ENCODE measurements at regions not wholly inside any gene's neighbourhood (a gene's known extent, or its start where the extent isn't known, plus 50 kb on each side); places are given as distances from the start of the nearest gene placed in this dataset.

- Histone ChIP-seq H3K27ac (ENCODE audit: low read depth, low read length) (no peak overlapping the region), H3K36me3 (ENCODE audit: control insufficient read depth, insufficient read depth, low read length) (no peaks in the 10 kb centered on the region), H3K4me3 (ENCODE audit: low read depth, low read length) (no peak overlapping the region), H3K27me3 (ENCODE audit: control insufficient read depth, insufficient read depth, low read length) (no peaks in the 10 kb centered on the region), H3K9ac (ENCODE audit: low read length) (no peak overlapping the region), H3K4me1 (ENCODE audit: control insufficient read depth, insufficient read depth, low read length) (no peaks in the 10 kb centered on the region), H3K9me3 (ENCODE audit: control insufficient read depth, insufficient read depth, low read depth, low read length) (no peaks in the 10 kb centered on the region)
Observed at GRCh38 chr6:51019806-51020205, 201.1 kb downstream of the TFAP2B start.

DNA sequence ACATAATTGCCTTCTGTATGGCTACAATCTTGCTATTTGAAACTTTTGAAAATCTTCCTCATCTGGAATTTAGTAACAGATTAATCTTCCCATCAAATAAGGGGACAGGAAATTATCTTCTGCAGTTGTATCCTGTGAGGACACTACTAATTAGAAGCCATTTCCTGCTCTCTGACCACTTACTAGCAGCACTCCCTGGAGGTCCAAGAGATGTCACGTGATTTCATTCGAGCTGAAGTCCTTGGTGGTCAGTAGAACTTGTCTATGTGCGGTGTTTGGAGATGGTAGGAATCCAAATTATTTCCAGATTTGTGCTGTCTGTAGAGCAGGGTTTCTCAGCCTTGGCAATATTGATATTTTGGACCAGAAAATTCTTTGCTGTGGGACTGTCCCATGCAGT lies 202.5 kb downstream of the TFAP2B start:
- H3K9ac ChIP-seq (ENCODE audit: low read length) = no peak overlapping the region
- H3K4me3 ChIP-seq (ENCODE audit: low read depth, low read length) = no peak overlapping the region
- H3K4me1 ChIP-seq (ENCODE audit: control insufficient read depth, insufficient read depth, low read length) = no peaks in the 10 kb centered on the region
- no peaks in the 10 kb centered on the region for H3K36me3 ChIP-seq (ENCODE audit: control insufficient read depth, insufficient read depth, low read length)
- H3K27me3 ChIP-seq (ENCODE audit: control insufficient read depth, insufficient read depth, low read length) = no peaks in the 10 kb centered on the region
- H3K27ac ChIP-seq (ENCODE audit: low read depth, low read length) = no peak overlapping the region
- no peaks in the 10 kb centered on the region for H3K9me3 ChIP-seq (ENCODE audit: control insufficient read depth, insufficient read depth, low read depth, low read length)

- Histone ChIP-seq H3K9me3 (ENCODE audit: control insufficient read depth, insufficient read depth, low read depth, low read length) (no peaks in the 10 kb centered on the region), H3K36me3 (ENCODE audit: control insufficient read depth, insufficient read depth, low read length) (no peaks in the 10 kb centered on the region), H3K27ac (ENCODE audit: low read depth, low read length) (no peak overlapping the region), H3K27me3 (ENCODE audit: control insufficient read depth, insufficient read depth, low read length) (no peaks in the 10 kb centered on the region), H3K4me1 (ENCODE audit: control insufficient read depth, insufficient read depth, low read length) (no peaks in the 10 kb centered on the region), H3K9ac (ENCODE audit: low read length) (no peak overlapping the region), H3K4me3 (ENCODE audit: low read depth, low read length) (no peak overlapping the region)
Observed at GRCh38 chr6:51024126-51024525, 205.5 kb downstream of the TFAP2B start.

- Histone ChIP-seq H3K4me1 (ENCODE audit: control insufficient read depth, insufficient read depth, low read length) (no peaks in the 10 kb centered on the region), H3K9me3 (ENCODE audit: control insufficient read depth, insufficient read depth, low read depth, low read length) (no peaks in the 10 kb centered on the region), H3K4me3 (ENCODE audit: low read depth, low read length) (no peak overlapping the region), H3K9ac (ENCODE audit: low read length) (no peak overlapping the region), H3K36me3 (ENCODE audit: control insufficient read depth, insufficient read depth, low read length) (no peaks in the 10 kb centered on the region), H3K27ac (ENCODE audit: low read depth, low read length) (no peak overlapping the region), H3K27me3 (ENCODE audit: control insufficient read depth, insufficient read depth, low read length) (no peaks in the 10 kb centered on the region)
Observed at GRCh38 chr6:51025082-51025777, 206.6 kb downstream of the TFAP2B start.

- H3K9me3 ChIP-seq (ENCODE audit: control insufficient read depth, insufficient read depth, low read depth, low read length) = no peaks in the 10 kb centered on the region
- H3K36me3 ChIP-seq (ENCODE audit: control insufficient read depth, insufficient read depth, low read length) = no peaks in the 10 kb centered on the region
- no peak overlapping the region for H3K27ac ChIP-seq (ENCODE audit: low read depth, low read length)
- no peaks in the 10 kb centered on the region for H3K4me1 ChIP-seq (ENCODE audit: control insufficient read depth, insufficient read depth, low read length)
- H3K27me3 ChIP-seq (ENCODE audit: control insufficient read depth, insufficient read depth, low read length) = no peaks in the 10 kb centered on the region
- no peak overlapping the region for H3K9ac ChIP-seq (ENCODE audit: low read length)
- H3K4me3 ChIP-seq (ENCODE audit: low read depth, low read length) = no peak overlapping the region
Observed at GRCh38 chr6:51027283-51028065, 208.8 kb downstream of the TFAP2B start.

DNA sequence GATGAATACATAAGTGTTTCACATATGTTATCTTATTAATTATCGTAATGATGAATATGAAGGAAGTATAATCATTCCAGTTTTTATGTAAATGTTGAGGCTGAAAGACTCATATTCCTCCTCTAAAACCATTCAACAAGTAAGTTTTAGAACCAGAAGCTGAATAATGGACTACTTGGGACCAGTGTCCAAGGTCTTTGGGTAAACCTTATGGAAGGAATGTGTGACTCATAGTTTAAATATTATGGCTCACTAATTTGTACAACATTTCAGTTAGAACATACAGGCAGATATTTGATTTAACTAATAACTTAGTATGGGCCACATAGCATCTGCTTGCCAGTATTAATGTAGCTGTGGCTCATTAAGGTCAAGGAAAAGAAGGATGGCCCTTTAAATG lies 209.6 kb downstream of the TFAP2B start:
- Histone ChIP-seq H3K9ac (ENCODE audit: low read length) (no peak overlapping the region), H3K27me3 (ENCODE audit: control insufficient read depth, insufficient read depth, low read length) (no peaks in the 10 kb centered on the region), H3K4me3 (ENCODE audit: low read depth, low read length) (no peak overlapping the region), H3K4me1 (ENCODE audit: control insufficient read depth, insufficient read depth, low read length) (no peaks in the 10 kb centered on the region), H3K27ac (ENCODE audit: low read depth, low read length) (no peak overlapping the region), H3K9me3 (ENCODE audit: control insufficient read depth, insufficient read depth, low read depth, low read length) (no peaks in the 10 kb centered on the region), H3K36me3 (ENCODE audit: control insufficient read depth, insufficient read depth, low read length) (no peaks in the 10 kb centered on the region)

GRCh38 chr6:51029561-51029960 lies 210.9 kb downstream of the TFAP2B start:
- Histone ChIP-seq H3K9me3 (ENCODE audit: control insufficient read depth, insufficient read depth, low read depth, low read length) (no peaks in the 10 kb centered on the region), H3K36me3 (ENCODE audit: control insufficient read depth, insufficient read depth, low read length) (no peaks in the 10 kb centered on the region), H3K4me3 (ENCODE audit: low read depth, low read length) (no peak overlapping the region), H3K9ac (ENCODE audit: low read length) (no peak overlapping the region), H3K27me3 (ENCODE audit: control insufficient read depth, insufficient read depth, low read length) (no peaks in the 10 kb centered on the region), H3K4me1 (ENCODE audit: control insufficient read depth, insufficient read depth, low read length) (no peaks in the 10 kb centered on the region), H3K27ac (ENCODE audit: low read depth, low read length) (no peak overlapping the region)

DNA sequence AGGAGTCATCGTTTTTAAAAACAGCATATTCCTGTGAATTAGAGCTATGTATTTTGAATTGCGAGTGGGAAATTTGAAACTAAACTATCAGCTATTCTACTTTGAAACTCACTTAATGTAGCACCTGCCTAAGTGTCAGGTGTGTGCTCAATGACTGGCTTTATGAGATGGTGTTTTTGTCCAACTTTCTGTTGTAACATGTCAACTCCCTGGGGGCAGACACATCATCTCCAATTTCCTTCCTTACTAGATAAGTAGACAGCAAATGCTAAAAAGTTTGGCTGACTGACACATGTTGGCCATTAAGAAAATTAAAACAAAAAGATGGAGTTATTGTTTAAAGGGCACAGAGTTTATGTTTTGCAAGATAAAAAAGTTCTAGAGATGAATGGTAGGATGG lies 226.9 kb downstream of the TFAP2B start:
- H3K36me3 ChIP-seq (ENCODE audit: control insufficient read depth, insufficient read depth, low read length) = no peaks in the 10 kb centered on the region
- H3K9ac ChIP-seq (ENCODE audit: low read length) = no peak overlapping the region
- no peak overlapping the region for H3K27ac ChIP-seq (ENCODE audit: low read depth, low read length)
- no peaks in the 10 kb centered on the region for H3K9me3 ChIP-seq (ENCODE audit: control insufficient read depth, insufficient read depth, low read depth, low read length)
- H3K4me1 ChIP-seq (ENCODE audit: control insufficient read depth, insufficient read depth, low read length) = no peaks in the 10 kb centered on the region
- no peaks in the 10 kb centered on the region for H3K27me3 ChIP-seq (ENCODE audit: control insufficient read depth, insufficient read depth, low read length)
- no peak overlapping the region for H3K4me3 ChIP-seq (ENCODE audit: low read depth, low read length)

DNA sequence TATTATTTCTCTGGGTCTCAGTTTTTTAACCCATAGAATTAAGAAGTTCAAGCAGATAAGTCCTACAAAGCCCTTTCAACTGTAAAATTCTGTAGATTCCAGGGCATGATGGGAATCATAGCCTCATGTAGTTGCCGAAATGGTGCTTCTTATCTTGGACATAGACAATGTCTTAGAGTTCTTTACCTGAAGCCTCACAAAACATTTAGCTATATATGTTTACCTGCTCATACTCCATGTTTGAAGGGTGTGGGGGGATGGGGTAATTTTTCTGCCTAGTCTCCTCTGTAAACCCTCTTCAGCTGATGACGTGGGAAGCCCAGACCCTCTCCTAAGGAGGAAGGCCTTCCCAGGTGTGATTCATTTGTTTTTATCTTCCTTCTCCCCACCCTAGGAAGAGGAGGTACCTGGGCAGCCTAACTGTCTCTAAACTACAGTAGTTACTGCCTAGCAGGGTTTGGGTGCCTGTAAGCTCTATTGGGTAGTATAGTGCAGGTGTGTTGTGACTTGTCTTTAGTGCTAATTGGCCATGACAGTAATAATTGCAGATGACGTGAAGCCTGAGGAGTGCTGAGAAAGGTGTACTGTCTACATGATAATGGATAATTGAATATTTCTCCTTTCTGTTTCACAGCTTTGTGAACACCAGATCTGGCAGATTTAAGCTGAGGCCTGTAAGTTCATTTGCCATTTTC lies 230.8 kb downstream of the TFAP2B start:
- H3K4me3 ChIP-seq (ENCODE audit: low read depth, low read length) = no peak overlapping the region
- H3K27me3 ChIP-seq (ENCODE audit: control insufficient read depth, insufficient read depth, low read length) = no peaks in the 10 kb centered on the region
- H3K36me3 ChIP-seq (ENCODE audit: control insufficient read depth, insufficient read depth, low read length) = no peaks in the 10 kb centered on the region
- no peaks in the 10 kb centered on the region for H3K9me3 ChIP-seq (ENCODE audit: control insufficient read depth, insufficient read depth, low read depth, low read length)
- H3K4me1 ChIP-seq (ENCODE audit: control insufficient read depth, insufficient read depth, low read length) = no peaks in the 10 kb centered on the region
- H3K9ac ChIP-seq (ENCODE audit: low read length) = no peak overlapping the region
- no peak overlapping the region for H3K27ac ChIP-seq (ENCODE audit: low read depth, low read length)

DNA sequence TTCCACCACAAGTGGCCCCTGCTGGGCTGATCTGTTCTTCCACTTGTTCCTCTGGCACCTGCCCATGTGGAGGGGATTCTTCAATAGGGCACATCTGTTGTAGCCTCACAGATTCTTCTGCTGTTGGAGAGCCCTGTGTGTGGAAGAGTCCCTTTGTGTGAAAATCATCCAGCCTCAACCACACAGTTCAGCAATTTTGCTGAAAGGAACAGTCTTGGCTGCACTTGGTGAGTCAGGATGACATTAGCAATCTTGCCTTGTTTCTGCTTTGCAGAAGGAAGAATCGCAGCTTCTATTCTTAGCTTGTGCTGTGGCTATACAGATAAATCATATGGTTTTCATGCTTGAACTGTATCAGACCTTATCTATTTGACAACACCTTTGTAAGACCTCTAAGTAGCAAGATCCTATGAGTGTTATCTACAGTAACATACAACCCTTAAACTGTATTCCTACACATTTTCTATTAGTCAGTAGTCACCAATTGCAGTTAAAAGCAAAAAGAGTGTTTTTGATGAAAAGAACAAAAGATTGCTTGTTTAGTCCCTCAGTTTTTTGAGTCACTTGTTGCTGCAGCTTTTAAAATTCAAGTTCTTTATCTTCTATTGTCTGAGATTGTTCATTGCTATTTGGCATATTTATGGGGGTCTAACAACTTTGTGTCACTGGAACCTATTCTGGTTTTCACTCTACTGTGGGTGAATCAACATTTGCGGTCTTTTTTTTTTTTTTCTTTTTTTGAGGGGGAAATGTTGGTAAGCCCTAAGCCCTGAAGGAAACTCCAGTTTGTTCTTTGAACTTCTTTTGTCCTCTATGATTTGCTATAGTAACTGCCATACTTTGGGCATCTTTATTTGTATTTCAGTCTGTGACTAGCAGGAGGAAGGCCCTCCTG lies 231.6 kb downstream of the TFAP2B start:
- Histone ChIP-seq H3K36me3 (ENCODE audit: control insufficient read depth, insufficient read depth, low read length) (no peaks in the 10 kb centered on the region), H3K27ac (ENCODE audit: low read depth, low read length) (no peak overlapping the region), H3K9ac (ENCODE audit: low read length) (no peak overlapping the region), H3K27me3 (ENCODE audit: control insufficient read depth, insufficient read depth, low read length) (no peaks in the 10 kb centered on the region), H3K4me3 (ENCODE audit: low read depth, low read length) (no peak overlapping the region), H3K9me3 (ENCODE audit: control insufficient read depth, insufficient read depth, low read depth, low read length) (no peaks in the 10 kb centered on the region), H3K4me1 (ENCODE audit: control insufficient read depth, insufficient read depth, low read length) (no peaks in the 10 kb centered on the region)
